NT2/D1 (cell line): ENCODE measurements at regions not wholly inside any gene's neighbourhood (a gene's known extent, or its start where the extent isn't known, plus 50 kb on each side); places are given as distances from the start of the nearest gene placed in this dataset.
"Not testable (repeated sequence)": the region's sequence is repeated elsewhere in the genome, so short reads cannot be mapped to it uniquely, and the experiment has no call there.

Experiments used
- DNase-seq: peaks from one replicate; pipeline ENCODE4 v3.0.0-alpha.2; 2011; ENCODE audit warnings: low read depth, low spot score
- H3K27me3 ChIP-seq: 2 replicates; pipeline ENCODE4 v1.6.0; 2011; ENCODE audit warnings: mild to moderate bottlenecking; ENCODE audit not compliant: insufficient read length, insufficient read depth
- H3K36me3 ChIP-seq: 2 replicates; pipeline ENCODE4 v1.6.1; 2011; ENCODE audit warnings: mild to moderate bottlenecking, low read length, mixed read lengths; ENCODE audit not compliant: insufficient read depth, insufficient read length
- H3K4me1 ChIP-seq: 2 replicates; pipeline ENCODE4 v1.5.1; 2011; ENCODE audit not compliant: insufficient read depth, insufficient read length
- H3K4me3 ChIP-seq: 2 replicates; pipeline ENCODE4 v1.5.1; 2011; ENCODE audit warnings: low read depth; ENCODE audit not compliant: insufficient read length
- H3K9ac ChIP-seq: 2 replicates; pipeline ENCODE4 v1.6.0; 2011; ENCODE audit warnings: low read depth; ENCODE audit not compliant: insufficient read length
- H3K9me3 ChIP-seq: 2 replicates; pipeline ENCODE4 v1.5.1; 2011; ENCODE audit warnings: mild to moderate bottlenecking, low read length; ENCODE audit not compliant: insufficient read depth
- SUZ12 ChIP-seq: IDR thresholded peaks from 2 replicates; pipeline ENCODE4 v1.6.1; 2011; ENCODE audit not compliant: insufficient read length, insufficient read depth; ENCODE audit errors: extremely low read depth
- YY1 ChIP-seq: IDR thresholded peaks from 2 replicates; pipeline ENCODE4 v1.6.1; 2011; ENCODE audit not compliant: insufficient read length, insufficient read depth
- ZNF274 ChIP-seq: IDR thresholded peaks from 2 replicates; pipeline ENCODE4 v1.6.1; 2011; ENCODE audit warnings: mild to moderate bottlenecking, low read depth, low read length

GRCh38 chr7:17422966-17423365 lies 124.5 kb downstream of the AHR start:
- Histone ChIP-seq H3K9me3 (peaks cover 11% of the 10 kb centered on the region; the same call in 1 of the 2 replicates), H3K36me3 (no peaks in the 10 kb centered on the region), H3K4me3 (no peak overlapping the region), H3K9ac (no peak overlapping the region), H3K4me1 (no peaks in the 10 kb centered on the region), H3K27me3 (no peaks in the 10 kb centered on the region)
- no peak for DNase-seq
- TF ChIP-seq YY1 (no peak), ZNF274 (no peak), SUZ12 (no peak)

GRCh38 chr7:17427924-17428323 lies 129.5 kb downstream of the AHR start:
- no peak overlapping the region for H3K4me3 ChIP-seq
- TF ChIP-seq ZNF274: no peak
- no peak for TF ChIP-seq SUZ12
- TF ChIP-seq YY1: no peak
- H3K27me3 ChIP-seq: no peaks in the 10 kb centered on the region
- H3K9ac ChIP-seq: no peak overlapping the region
- no peak for DNase-seq
- no peaks in the 10 kb centered on the region for H3K4me1 ChIP-seq
- H3K9me3 ChIP-seq: peaks cover 28% of the 10 kb centered on the region
- H3K36me3 ChIP-seq: no peaks in the 10 kb centered on the region

- no peak for DNase-seq
- TF ChIP-seq SUZ12 (no peak), ZNF274 (no peak), YY1 (no peak)
- H3K9me3 ChIP-seq: peaks cover 28% of the 10 kb centered on the region
- H3K27me3 ChIP-seq: no peaks in the 10 kb centered on the region
- no peaks in the 10 kb centered on the region for H3K36me3 ChIP-seq
- no peak overlapping the region for H3K4me3 ChIP-seq
- no peak overlapping the region for H3K9ac ChIP-seq
- H3K4me1 ChIP-seq: no peaks in the 10 kb centered on the region
Measured at GRCh38 chr7:17429579-17429978, 131.1 kb downstream of the AHR start.

GRCh38 chr7:17432793-17433192 lies 134.3 kb downstream of the AHR start:
- no peak for TF ChIP-seq SUZ12
- TF ChIP-seq YY1: no peak
- no peak for TF ChIP-seq ZNF274
- Histone ChIP-seq H3K36me3 (no peaks in the 10 kb centered on the region), H3K4me1 (no peaks in the 10 kb centered on the region), H3K9ac (no peak overlapping the region), H3K4me3 (no peak overlapping the region), H3K27me3 (no peaks in the 10 kb centered on the region), H3K9me3 (peaks cover 18% of the 10 kb centered on the region)
- no peak for DNase-seq

- H3K4me3 ChIP-seq: no peak overlapping the region
- H3K27me3 ChIP-seq: no peaks in the 10 kb centered on the region
- no peak for DNase-seq
- peaks cover 11% of the 10 kb centered on the region for H3K9me3 ChIP-seq
- no peaks in the 10 kb centered on the region for H3K4me1 ChIP-seq
- TF ChIP-seq ZNF274 (no peak), SUZ12 (no peak), YY1 (no peak)
- H3K9ac ChIP-seq: no peak overlapping the region
- no peaks in the 10 kb centered on the region for H3K36me3 ChIP-seq
Measured at GRCh38 chr7:17434191-17434590, 135.7 kb downstream of the AHR start.

- Histone ChIP-seq H3K4me1 (no peaks in the 10 kb centered on the region), H3K9ac (no peak overlapping the region), H3K9me3 (peaks cover 15% of the 10 kb centered on the region), H3K36me3 (no peaks in the 10 kb centered on the region), H3K4me3 (no peak overlapping the region), H3K27me3 (no peaks in the 10 kb centered on the region)
- TF ChIP-seq YY1 (no peak), SUZ12 (no peak), ZNF274 (no peak)
- DNase-seq: no peak
Measured at GRCh38 chr7:17434841-17435692, 136.6 kb downstream of the AHR start.

GRCh38 chr7:17436126-17436525 lies 137.7 kb downstream of the AHR start:
- H3K9me3 ChIP-seq: peaks cover 23% of the 10 kb centered on the region
- no peak for DNase-seq
- no peak for TF ChIP-seq YY1
- TF ChIP-seq ZNF274: no peak
- TF ChIP-seq SUZ12: no peak
- no peak overlapping the region for H3K4me3 ChIP-seq
- no peaks in the 10 kb centered on the region for H3K27me3 ChIP-seq
- no peaks in the 10 kb centered on the region for H3K36me3 ChIP-seq
- no peaks in the 10 kb centered on the region for H3K4me1 ChIP-seq
- H3K9ac ChIP-seq: no peak overlapping the region

- no peaks in the 10 kb centered on the region for H3K4me1 ChIP-seq
- peaks cover 33% of the 10 kb centered on the region for H3K9me3 ChIP-seq
- no peak for DNase-seq
- no peaks in the 10 kb centered on the region for H3K27me3 ChIP-seq
- no peak overlapping the region for H3K9ac ChIP-seq
- H3K36me3 ChIP-seq: no peaks in the 10 kb centered on the region
- H3K4me3 ChIP-seq: no peak overlapping the region
- no peak for TF ChIP-seq YY1
Measured at GRCh38 chr7:17437586-17437985, 139.1 kb downstream of the AHR start.

GRCh38 chr7:17440025-17440784 lies 141.8 kb downstream of the AHR start:
- not testable (repeated sequence) for H3K4me1 ChIP-seq, H3K36me3 ChIP-seq, H3K9ac ChIP-seq, H3K27me3 ChIP-seq, H3K4me3 ChIP-seq
- peaks cover 33% of the 10 kb centered on the region for H3K9me3 ChIP-seq
- peak; percentile 68 for DNase-seq
